Breast epithelium (tissue), 4 donors: ENCODE measurements at regions not wholly inside any gene's neighbourhood (a gene's known extent, or its start where the extent isn't known, plus 50 kb on each side); places are given as distances from the start of the nearest gene placed in this dataset.

Source experiments
- DNase-seq, 2 donors: peaks; one replicate each; pipeline ENCODE4 v3.0.0-alpha.2; 2019; ENCODE audit warnings: low spot score in 2 of 2
- H3K27ac ChIP-seq, 2 donors: fragments of 200-600 bp; sonication (generic) in 1 of 2; one replicate each; pipeline ENCODE4 v1.5.1; 2016 to 2019; ENCODE audit warnings: mild to moderate bottlenecking in 1 of 2
- H3K27me3 ChIP-seq, 2 donors: fragments of 200-600 bp; sonication (generic) in 1 of 2; one replicate each; pipeline versions ENCODE4 v1.5.1 to v1.6.0; 2017 to 2019; ENCODE audit warnings: control low read depth in 1 of 2, mild to moderate bottlenecking in 1 of 2
- H3K36me3 ChIP-seq: fragments of 200-600 bp; one replicate; pipeline ENCODE4 v1.5.1; 2019
- H3K4me1 ChIP-seq, 2 donors: fragments of 200-600 bp; sonication (generic); one replicate each; pipeline ENCODE4 v1.5.1; 2016 to 2019; ENCODE audit warnings: control low read depth in 1 of 2
- H3K4me3 ChIP-seq, 3 donors: fragments of 200-600 bp; sonication (generic); 1 replicate in 2 of 3; 2 replicates in 1 of 3; pipeline ENCODE4 v1.5.1; 2016 to 2019; ENCODE audit warnings: mild to moderate bottlenecking in 3 of 3, moderate library complexity in 2 of 3
- H3K9me3 ChIP-seq, 2 donors: fragments of 200-600 bp; sonication (generic) in 1 of 2; one replicate each; pipeline ENCODE4 v1.5.1; 2016 to 2019; ENCODE audit warnings: control low read depth in 1 of 2
- CTCF ChIP-seq, 3 donors: fragments of 450-650 bp; IDR thresholded peaks; one replicate each; pipeline ENCODE4 v1.5.1; 2016 to 2017; ENCODE audit warnings: antibody characterized with exemption in 3 of 3, mild to moderate bottlenecking in 3 of 3, moderate library complexity in 3 of 3
- POLR2A ChIP-seq: fragments of 450-650 bp; IDR thresholded peaks from one replicate; pipeline ENCODE4 v1.6.1; 2016; ENCODE audit warnings: antibody characterized with exemption, mild to moderate bottlenecking, moderate library complexity
- POLR2AphosphoS5 ChIP-seq, 3 donors: sonication (generic); formaldehyde crosslinking; IDR thresholded peaks; one replicate each; pipeline ENCODE4 v1.6.1; 2017; ENCODE audit warnings: antibody characterized with exemption in 3 of 3
- intact Hi-C: fragments of 100-400 bp; cut with DNase I; formaldehyde crosslinking; loops from one replicate; pipeline ENCODE4 v1.15.1; 2023; ENCODE audit warnings: low total_unique reads

DNA sequence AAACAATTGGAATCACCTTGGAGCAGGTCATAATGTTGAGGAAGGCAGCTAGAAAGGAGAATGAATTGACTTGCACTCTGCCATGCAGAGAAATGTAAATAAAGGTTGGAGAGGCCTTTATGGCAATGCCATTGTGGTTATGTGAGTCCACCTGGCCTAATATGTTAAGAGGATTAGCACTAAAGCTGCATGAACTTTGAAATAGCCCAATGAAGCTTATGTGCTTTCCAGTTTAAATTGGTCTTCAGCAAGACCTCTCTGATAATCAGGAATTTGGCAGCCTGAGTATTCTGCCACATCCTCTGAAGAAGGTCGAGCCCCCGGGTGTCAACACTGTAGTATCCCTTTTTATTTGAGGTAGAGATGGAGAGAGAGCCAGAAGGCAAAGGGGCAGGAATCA lies 464.9 kb downstream of the CDH2 start:
- no peak for TF ChIP-seq POLR2A
- TF ChIP-seq CTCF (IDR thresholded peaks at IDR 0.05): no peak
- no peak for TF ChIP-seq POLR2AphosphoS5 (IDR thresholded peaks at IDR 0.05)
- intact Hi-C loops: no loop called here
- peaks cover 3 to 12% of the 10 kb centered on the region in 2 donors for H3K9me3 ChIP-seq
- H3K27me3 ChIP-seq: no peaks in the 10 kb centered on the region
- DNase-seq: no peak
- H3K36me3 ChIP-seq: no peaks in the 10 kb centered on the region
- no peak overlapping the region for H3K27ac ChIP-seq
- no peak overlapping the region for H3K4me3 ChIP-seq
- no peaks in the 10 kb centered on the region for H3K4me1 ChIP-seq

DNA sequence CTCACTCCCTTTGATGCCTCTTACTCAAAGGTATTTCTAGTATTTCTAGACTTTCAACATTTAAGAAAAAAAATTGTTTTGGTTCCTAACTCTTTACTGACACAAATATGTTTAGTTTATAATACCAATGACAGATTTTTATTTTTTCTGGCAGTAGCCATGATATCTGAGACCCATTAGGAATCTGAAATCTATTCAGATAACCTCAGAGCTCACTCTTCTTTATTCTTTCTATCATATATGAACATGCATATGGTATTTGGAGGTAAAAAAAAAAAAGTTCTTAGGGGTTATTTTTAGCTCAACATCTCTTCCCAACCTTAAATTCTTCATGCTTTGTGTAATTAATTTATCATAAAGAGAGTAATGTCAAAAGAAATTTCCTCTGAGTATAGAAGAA lies 465.5 kb downstream of the CDH2 start:
- no peak for DNase-seq
- Histone ChIP-seq H3K9me3 (peaks cover 3 to 12% of the 10 kb centered on the region in 2 donors), H3K36me3 (no peaks in the 10 kb centered on the region), H3K4me1 (no peaks in the 10 kb centered on the region), H3K27ac (no peak overlapping the region), H3K27me3 (no peaks in the 10 kb centered on the region), H3K4me3 (no peak overlapping the region)
- intact Hi-C loops: no loop called here
- TF ChIP-seq POLR2AphosphoS5 (IDR thresholded peaks at IDR 0.05): no peak

DNA sequence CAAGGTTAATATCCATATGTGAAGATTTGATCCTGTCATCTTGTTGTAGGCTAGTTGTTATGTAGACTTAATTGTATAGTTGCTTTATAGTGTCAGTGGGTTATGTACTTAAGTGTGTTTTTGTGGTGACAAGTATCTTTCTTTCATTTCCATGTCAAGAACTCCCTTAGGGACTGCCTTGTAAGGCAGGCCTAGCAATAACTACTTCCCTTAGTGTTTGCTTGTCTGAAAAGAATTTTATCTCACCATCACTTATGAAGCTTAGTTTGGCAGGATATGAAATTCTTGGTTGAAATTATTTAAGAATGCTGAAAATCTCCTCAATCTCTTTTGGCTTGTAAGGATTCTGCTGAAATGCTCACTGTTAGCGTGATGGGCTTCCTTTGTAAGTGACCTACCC lies 467.6 kb downstream of the CDH2 start:
- H3K4me3 ChIP-seq: no peak overlapping the region
- intact Hi-C loops: no loop called here

GRCh38 chr18:27707201-27707600 lies 469.7 kb downstream of the CDH2 start:
- H3K4me3 ChIP-seq: no peak overlapping the region
- DNase-seq: no peak
- no peaks in the 10 kb centered on the region for H3K27me3 ChIP-seq
- no peaks in the 10 kb centered on the region for H3K36me3 ChIP-seq
- intact Hi-C loops: no loop called here
- TF ChIP-seq POLR2A: no peak
- TF ChIP-seq POLR2AphosphoS5 (IDR thresholded peaks at IDR 0.05): no peak
- TF ChIP-seq CTCF (IDR thresholded peaks at IDR 0.05): no peak
- H3K4me1 ChIP-seq: no peaks in the 10 kb centered on the region
- H3K9me3 ChIP-seq: peaks cover 0 to 12% of the 10 kb centered on the region in 2 donors
- no peak overlapping the region for H3K27ac ChIP-seq

More for the DNA sequence above, 467.6 kb downstream of the CDH2 start:
- Histone ChIP-seq H3K36me3 (no peaks in the 10 kb centered on the region), H3K9me3 (peaks cover 0 to 12% of the 10 kb centered on the region in 2 donors), H3K27me3 (no peaks in the 10 kb centered on the region), H3K4me1 (no peaks in the 10 kb centered on the region), H3K27ac (no peak overlapping the region)
- no peak for DNase-seq
- TF ChIP-seq CTCF (IDR thresholded peaks at IDR 0.05) (no peak), POLR2A (no peak), POLR2AphosphoS5 (IDR thresholded peaks at IDR 0.05) (no peak)

DNA sequence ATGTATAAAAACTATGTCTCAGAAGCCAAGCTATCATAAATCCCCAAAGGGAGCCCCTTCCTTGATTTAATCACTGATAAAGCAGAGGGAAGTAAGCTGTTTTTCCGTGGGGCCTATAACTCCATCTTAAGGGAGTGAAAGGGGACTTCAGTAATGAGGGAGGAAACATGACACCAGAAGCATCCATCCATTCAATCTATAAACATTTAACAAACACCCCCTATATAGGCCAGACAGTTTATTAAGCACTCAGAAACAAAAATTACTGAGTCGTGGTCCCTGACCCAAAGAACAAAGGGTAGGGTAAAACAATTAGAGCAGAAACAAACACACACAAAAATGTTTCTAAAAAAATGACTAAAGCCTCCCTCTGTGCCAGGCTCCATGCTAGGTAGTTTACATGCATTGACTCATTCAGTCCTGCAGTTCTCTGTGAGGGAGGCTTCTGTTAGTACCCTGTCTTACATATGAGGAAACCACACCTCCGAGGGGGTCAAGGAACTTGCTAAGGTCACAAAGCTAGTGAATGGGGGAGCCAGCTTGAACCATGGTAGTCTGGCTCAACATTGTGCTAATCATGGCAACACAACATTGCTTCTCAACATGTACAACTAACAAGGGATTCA lies 472.1 kb downstream of the CDH2 start:
- Histone ChIP-seq H3K27ac (no peak overlapping the region), H3K9me3 (peaks cover 0 to 9% of the 10 kb centered on the region in 2 donors), H3K36me3 (no peaks in the 10 kb centered on the region), H3K4me3 (no peak overlapping the region), H3K27me3 (no peaks in the 10 kb centered on the region), H3K4me1 (no peaks in the 10 kb centered on the region)
- TF ChIP-seq POLR2AphosphoS5 (IDR thresholded peaks at IDR 0.05) (no peak), POLR2A (no peak), CTCF (IDR thresholded peaks at IDR 0.05) (no peak)
- intact Hi-C loops: no loop called here
- DNase-seq: no peak

DNA sequence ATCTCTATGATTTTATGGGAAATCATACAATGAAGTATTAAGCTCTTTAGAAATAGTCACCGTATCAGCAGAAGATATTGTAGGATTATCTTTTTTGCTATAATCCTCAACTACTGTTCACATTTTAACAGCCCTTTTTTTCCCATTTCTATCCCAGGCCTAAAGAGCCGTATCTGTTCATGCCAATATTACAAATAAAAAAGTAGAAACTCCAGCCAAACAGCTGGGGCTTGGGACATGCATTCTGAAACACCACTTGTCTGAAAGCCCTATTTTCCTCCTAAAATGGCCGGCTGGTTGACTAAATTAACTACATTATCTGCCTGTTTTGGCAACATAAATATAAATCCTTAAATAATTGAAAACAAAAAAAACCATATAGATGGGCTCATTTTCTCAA lies 477.8 kb downstream of the CDH2 start:
- Histone ChIP-seq H3K27me3 (no peaks in the 10 kb centered on the region), H3K4me3 (no peak overlapping the region), H3K4me1 (no peaks in the 10 kb centered on the region), H3K9me3 (no peaks in the 10 kb centered on the region), H3K36me3 (no peaks in the 10 kb centered on the region), H3K27ac (no peak overlapping the region)
- DNase-seq: no peak
- TF ChIP-seq POLR2A (no peak), CTCF (IDR thresholded peaks at IDR 0.05) (no peak), POLR2AphosphoS5 (IDR thresholded peaks at IDR 0.05) (no peak)
- intact Hi-C loops: no loop called here
